ENCODE measurements at regions not wholly inside any gene's neighbourhood (a gene's known extent, or its start where the extent isn't known, plus 50 kb on each side); places are given as distances from the start of the nearest gene placed in this dataset.
"Not testable (repeated sequence)": the region's sequence is repeated elsewhere in the genome, so short reads cannot be mapped to it uniquely, and the experiment has no call there.

- H3K79me2 ChIP-seq (ENCODE audit: control insufficient read depth in 1 of 2, insufficient read depth in 2 of 2, low read length in 2 of 2); CTCF ChIA-PET (ENCODE audit: partially characterized antibody); H3K27ac ChIP-seq (ENCODE audit: low read depth, low read length); H2BK12ac ChIP-seq (ENCODE audit: low read depth, low read length); H2BK120ac ChIP-seq (replicated peaks; ENCODE audit: low read depth, low read length); H4K8ac ChIP-seq (ENCODE audit: extremely low read depth, insufficient read depth, low read length); H4K5ac ChIP-seq (ENCODE audit: insufficient read length, low read depth, low read length); H3K18ac ChIP-seq (ENCODE audit: extremely low read depth, low read length); H3K23ac ChIP-seq (ENCODE audit: insufficient read length); H3K56ac ChIP-seq (replicated peaks; ENCODE audit: insufficient read length, low read depth, low read length); POLR2A ChIA-PET (ENCODE audit: partially characterized antibody); H2BK5ac ChIP-seq (ENCODE audit: low read depth, low read length); H3K14ac ChIP-seq (ENCODE audit: insufficient read length); H4K20me1 ChIP-seq (replicated peaks in 1 of 2; ENCODE audit: control insufficient read depth in 1 of 2, insufficient read depth in 2 of 2, low read length in 2 of 2); H4K91ac ChIP-seq (replicated peaks; ENCODE audit: insufficient read length, low read length); H3K23me2 ChIP-seq (ENCODE audit: low read depth, low read length); H2AK5ac ChIP-seq (ENCODE audit: low read depth, low read length); H3K4me3 ChIP-seq (ENCODE audit: extremely low read depth in 1 of 4, insufficient read depth in 2 of 4, low read depth in 3 of 4, low read length in 4 of 4); H3K27me3 ChIP-seq (replicated peaks in 1 of 4; ENCODE audit: control insufficient read depth in 3 of 4, extremely low read depth in 1 of 4, insufficient read depth in 3 of 4, low read length in 3 of 4); H3K9ac ChIP-seq (replicated peaks in 1 of 4; ENCODE audit: extremely low read depth in 1 of 4, low read depth in 3 of 4, low read length in 3 of 4); H3K4ac ChIP-seq (replicated peaks; ENCODE audit: insufficient read length, low read depth, low read length); H3K4me1 ChIP-seq (replicated peaks in 1 of 4; ENCODE audit: control insufficient read depth in 3 of 4, insufficient read depth in 4 of 4, low read length in 3 of 4); H2AFZ ChIP-seq (ENCODE audit: low read length); H2BK20ac ChIP-seq (ENCODE audit: low read length); H2BK15ac ChIP-seq (ENCODE audit: low read length); H3K79me1 ChIP-seq (ENCODE audit: low read depth, low read length); H3K36me3 ChIP-seq (ENCODE audit: control insufficient read depth in 2 of 4, insufficient read depth in 4 of 4, low read length in 3 of 4); FAIRE-seq; H3K4me2 ChIP-seq (ENCODE audit: insufficient read depth in 1 of 2, low read depth in 2 of 2, low read length in 2 of 2): not testable (repeated sequence)
- 71% methylated on average over 10 of the region's 11 CpGs; no CpG with 5 or more reads in 1 of the 2 experiments for WGBS, 2 experiments (ENCODE audit: extremely low coverage in 1 of 2, insufficient coverage in 1 of 2, insufficient read length in 1 of 2, insufficient replicate concordance in 2 of 2, low coverage in 1 of 2, low lambda C conversion rate in 2 of 2, missing lambda C conversion rate in 1 of 2)
- peaks cover 0 to 13% of the 10 kb centered on the region in 2 experiments; a peak in 3 of 4 replicates for H3K9me3 ChIP-seq (ENCODE audit: insufficient read depth in 2 of 2, low read depth in 1 of 2, low read length in 1 of 2)
- peak in 1 of 2 experiments; percentile 54 for DNase-seq (ENCODE audit: low read depth in 1 of 2, low spot score in 2 of 2)
Observed at GRCh38 chr11:100409267-100409666, 277.8 kb upstream of the ARHGAP42 start.
